NCI-H524 treated with DMSO at 0.1 percent for 48 hours (cell line): ENCODE measurements at regions not wholly inside any gene's neighbourhood (a gene's known extent, or its start where the extent isn't known, plus 50 kb on each side); places are given as distances from the start of the nearest gene placed in this dataset.
"Not testable (repeated sequence)": the region's sequence is repeated elsewhere in the genome, so short reads cannot be mapped to it uniquely, and the experiment has no call there.

Experiments
- DNase-seq: peaks from one replicate; lab custom pipeline; 2025; lab: John Stamatoyannopoulos, UW

GRCh38 chrX:5295004-5295403, 933.7 kb downstream of the NLGN4X start:
- no peak for DNase-seq

- no peak for DNase-seq
Observed at GRCh38 chrX:5290635-5291034, 938.0 kb downstream of the NLGN4X start.

DNA sequence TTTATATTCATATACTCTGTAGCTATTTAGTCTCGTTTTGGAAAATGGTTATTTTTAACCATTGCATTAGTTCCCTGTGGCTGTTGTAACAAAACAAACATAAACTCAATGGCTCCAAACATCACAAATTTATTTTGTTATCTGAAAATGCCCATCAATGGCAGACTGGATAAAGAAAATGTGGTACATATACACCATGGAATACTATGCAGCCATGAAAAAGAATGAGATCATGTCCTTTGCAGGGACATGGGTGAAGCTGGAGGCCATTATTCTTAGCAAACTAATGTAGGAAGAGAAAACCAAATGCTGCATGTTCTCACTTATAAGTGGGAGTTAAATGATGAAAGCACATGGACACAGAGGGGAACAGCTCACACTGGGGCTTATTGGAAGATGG, 938.7 kb downstream of the NLGN4X start:
- DNase-seq = not testable (repeated sequence)

- DNase-seq = no peak
Observed at GRCh38 chrX:5278908-5279307, 949.8 kb downstream of the NLGN4X start.

GRCh38 chrX:5265324-5265850, 963.3 kb downstream of the NLGN4X start:
- no peak for DNase-seq

GRCh38 chrX:5250106-5250505, 978.6 kb downstream of the NLGN4X start:
- no peak for DNase-seq

- no peak for DNase-seq
Observed at GRCh38 chrX:5242091-5242790, 986.4 kb downstream of the NLGN4X start.

DNA sequence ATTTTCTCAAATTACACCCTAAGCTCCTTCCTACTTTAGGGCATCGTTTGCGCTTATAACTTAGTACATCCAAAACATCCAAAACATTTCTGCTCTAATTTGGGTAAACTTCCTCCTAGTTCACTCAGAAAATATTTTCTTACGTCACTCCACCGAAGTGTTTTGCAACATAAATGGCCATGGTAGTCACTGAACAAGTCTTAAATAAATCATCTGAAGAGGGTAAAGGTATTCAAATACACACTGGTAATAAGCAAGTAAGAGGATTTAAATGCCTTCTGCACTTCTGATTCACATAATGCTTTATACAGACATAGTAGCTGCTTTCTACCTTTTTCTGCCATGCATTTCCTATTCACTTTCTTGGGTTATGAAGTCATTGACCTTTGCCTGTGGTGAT, 991.9 kb downstream of the NLGN4X start:
- no peak for DNase-seq

DNA sequence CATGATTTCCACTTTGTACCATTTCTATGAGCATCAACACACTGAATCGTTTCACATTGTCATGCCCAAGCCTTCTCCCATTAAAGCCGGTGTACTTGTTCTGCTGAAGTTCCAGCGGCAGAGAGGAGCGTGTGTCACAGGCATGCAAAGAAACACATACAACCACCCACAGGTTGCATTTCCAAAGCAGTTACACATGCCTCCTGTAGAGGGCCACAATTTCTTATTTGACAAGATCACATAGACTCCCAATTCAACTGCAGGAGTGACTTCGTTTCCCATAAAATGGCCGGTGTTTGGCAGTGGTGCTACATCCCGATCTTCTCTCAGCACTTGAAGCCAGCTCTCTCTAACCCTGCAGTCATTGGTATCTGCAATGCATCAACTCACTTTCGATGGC, 992.6 kb downstream of the NLGN4X start:
- DNase-seq = peak; percentile 3

DNA sequence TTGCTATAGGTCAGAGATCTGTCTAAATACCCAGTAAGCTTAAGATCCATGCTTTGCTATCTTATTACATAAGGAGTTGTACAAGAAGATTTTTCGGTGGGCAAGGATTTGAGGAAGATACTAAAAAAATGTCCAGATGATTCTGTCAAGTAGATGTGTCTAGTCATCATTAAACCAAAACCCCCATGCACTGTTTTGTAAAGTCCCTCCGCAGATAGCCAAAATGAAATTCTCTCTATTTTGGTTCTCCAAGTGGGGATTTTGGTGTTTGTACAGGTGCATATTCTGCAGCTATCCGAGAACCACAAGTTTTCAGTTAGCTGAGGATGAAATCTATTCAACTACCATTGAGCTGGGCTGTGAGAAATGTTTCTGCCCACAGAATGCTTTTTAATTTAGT, 994.8 kb downstream of the NLGN4X start:
- DNase-seq = no peak

- DNase-seq = no peak
Observed at GRCh38 chrX:5220421-5220820, 1008.2 kb downstream of the NLGN4X start.

GRCh38 chrX:5194806-5195205, 1033.9 kb downstream of the NLGN4X start:
- no peak for DNase-seq

DNA sequence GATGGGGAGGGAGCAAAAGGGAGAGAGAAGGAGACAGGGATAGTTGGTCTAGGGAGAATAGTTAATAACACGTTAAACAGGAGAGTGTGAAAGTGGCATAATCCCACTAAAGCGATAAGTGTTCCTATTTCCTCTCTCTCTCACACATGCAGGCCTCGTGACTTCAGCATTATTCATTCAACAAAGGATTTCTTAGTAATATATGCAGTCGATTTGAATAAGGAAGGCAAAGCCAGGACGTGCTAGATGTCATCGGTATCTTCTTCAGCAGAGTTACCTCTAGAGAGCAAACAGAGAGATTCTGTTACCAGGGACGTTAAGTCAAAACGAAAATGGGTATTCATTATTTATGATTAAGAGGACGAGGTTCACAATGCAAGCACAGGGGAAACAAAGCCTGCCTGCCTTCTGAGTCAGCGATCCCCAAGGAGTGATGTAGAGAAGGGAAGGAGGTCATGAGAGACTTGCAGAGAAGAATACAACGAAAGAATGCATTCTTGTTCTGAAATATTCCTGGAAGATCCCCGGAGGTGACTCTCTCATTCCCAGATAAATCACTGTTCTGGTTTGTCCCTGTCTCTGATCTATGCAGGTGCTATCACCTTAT, 1048.4 kb downstream of the NLGN4X start:
- no peak for DNase-seq

GRCh38 chrX:5176766-5177165, 1051.9 kb downstream of the NLGN4X start:
- no peak for DNase-seq

- DNase-seq = no peak
Observed at GRCh38 chrX:5163663-5164062, 1065.0 kb downstream of the NLGN4X start.

DNA sequence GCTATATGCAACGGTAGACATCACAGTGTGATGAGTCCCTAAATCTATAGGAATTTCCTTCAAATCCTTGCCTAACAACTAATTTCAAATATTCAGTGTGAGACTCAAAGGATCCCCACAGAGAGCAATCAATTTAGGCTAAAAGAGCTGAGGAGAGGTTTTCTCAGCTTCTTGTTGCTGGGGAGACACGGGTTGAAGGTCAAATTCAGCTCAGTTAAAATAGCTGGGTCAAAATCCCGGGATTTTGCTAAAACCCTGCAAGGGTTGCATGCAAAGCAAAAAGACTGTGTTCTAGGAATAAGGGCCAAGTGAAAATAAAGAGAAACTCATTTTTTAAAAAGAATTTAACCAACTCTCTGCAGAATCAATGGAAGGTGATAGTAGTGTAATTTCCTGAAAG, 1073.4 kb downstream of the NLGN4X start:
- no peak for DNase-seq

GRCh38 chrX:5145957-5146356, 1082.7 kb downstream of the NLGN4X start:
- DNase-seq = no peak

GRCh38 chrX:5142644-5143043, 1086.0 kb downstream of the NLGN4X start:
- DNase-seq = no peak

DNA sequence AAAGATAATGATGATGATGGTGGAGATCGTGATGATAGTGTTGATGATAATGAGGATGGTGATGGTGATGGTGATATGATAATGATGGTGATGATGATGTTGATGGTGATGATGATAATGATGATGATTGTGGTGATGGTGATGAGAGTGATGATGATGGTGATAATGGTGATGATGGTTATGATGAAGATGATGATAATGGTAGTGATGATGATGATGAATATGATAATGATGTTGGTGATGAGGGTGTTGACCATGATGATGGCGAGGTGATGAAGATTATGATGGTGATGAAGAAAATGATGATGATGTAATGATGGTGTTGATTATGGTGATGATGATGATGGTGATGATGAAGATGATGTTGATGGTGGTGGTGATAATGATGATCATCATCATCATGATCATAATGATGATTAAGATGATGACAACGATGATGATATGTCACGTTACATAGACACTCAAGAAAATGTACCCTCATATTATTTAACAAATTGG, 1106.4 kb downstream of the NLGN4X start:
- no peak for DNase-seq

DNA sequence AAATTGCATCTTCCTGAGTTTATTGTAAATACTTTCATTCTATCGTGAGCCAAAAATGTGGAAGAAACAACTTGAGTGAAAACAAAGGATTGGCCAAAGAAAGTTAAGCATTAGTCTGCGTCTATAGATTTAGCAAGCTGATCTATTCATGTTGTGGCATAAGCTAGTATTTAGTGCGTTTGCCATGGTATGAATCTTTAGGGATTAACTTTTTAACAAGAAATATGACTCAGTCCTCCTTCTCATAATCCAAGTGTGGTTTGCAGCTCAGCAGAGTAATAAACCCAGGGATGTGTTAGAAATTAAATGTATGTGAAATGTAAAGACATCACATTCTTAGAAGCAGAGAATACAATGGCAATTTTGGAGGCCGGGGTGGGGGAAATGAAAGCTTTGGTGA, 1110.9 kb downstream of the NLGN4X start:
- DNase-seq = no peak

DNA sequence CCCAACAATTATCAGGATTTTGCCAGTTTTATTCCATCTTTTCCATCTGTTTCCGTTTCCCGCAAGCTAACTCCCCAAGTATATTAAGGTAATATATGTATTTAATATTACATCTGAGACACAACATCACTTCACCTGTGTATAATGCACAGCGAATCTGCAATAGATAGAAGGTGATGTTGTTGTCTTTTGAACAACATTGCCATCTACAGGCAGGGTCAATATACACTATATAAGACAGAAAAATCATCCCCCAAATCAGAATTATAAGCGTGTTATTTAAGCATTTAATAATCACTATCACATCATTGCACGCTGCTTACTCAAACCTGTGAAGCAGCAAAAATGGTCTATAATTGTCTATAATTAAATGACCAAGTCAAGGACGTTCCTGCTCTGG, 1115.5 kb downstream of the NLGN4X start:
- DNase-seq = no peak

DNA sequence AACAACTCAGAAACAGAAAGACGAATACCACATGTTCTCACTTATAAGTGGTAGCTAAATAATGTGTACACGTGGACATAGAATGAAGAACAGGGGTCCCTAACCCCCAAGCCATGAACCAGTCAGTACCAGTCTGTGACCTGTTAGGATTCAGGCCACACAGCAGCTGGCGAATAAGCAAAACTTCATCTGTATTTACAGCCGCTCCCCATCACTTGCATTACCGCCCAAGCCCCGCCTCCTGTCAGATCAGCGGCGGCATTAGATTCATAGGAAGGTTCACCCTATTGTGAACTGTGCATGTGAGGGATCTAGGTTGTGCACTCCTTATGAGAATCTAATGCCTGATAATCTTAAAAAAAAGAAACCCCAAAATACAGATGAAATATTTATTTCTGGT, 1128.7 kb downstream of the NLGN4X start:
- no peak for DNase-seq

- DNase-seq = no peak
Observed at GRCh38 chrX:5086388-5086787, 1142.3 kb downstream of the NLGN4X start.

DNA sequence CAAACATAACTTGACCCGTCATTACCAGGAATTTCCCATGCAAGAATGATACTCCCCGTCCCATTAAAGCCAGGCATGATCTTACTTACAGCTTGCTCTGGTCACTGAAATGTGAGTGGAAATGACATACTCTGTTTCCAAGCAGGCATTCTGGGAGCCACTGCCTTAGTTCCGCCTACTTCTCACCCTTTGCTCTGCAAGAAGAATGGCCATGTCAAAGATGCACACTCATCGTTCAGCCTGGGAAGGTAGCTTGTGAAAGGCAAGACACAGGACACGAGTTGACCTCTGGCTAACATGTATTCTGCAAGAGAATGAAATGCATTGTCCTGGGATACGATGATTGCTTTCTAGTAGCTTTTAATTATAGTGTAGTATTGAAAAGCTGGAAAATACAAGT, 1144.4 kb downstream of the NLGN4X start:
- no peak for DNase-seq
